Superior temporal gyrus (tissue), 1 donor: ENCODE measurements at regions not wholly inside any gene's neighbourhood (a gene's known extent, or its start where the extent isn't known, plus 50 kb on each side); places are given as distances from the start of the nearest gene placed in this dataset.

Experiments
- DNase-seq: peaks from one replicate; pipeline ENCODE4 v3.0.0-alpha.2; 2016; ENCODE audit errors: extremely low spot score

GRCh38 chr14:104386151-104386841, 193.3 kb upstream of the C14orf180 start:
- no peak for DNase-seq

- DNase-seq: no peak
These were observed 192.2 kb upstream of the C14orf180 start for GRCh38 chr14:104387022-104388010.

GRCh38 chr14:104388011-104388521, 191.5 kb upstream of the C14orf180 start:
- no peak for DNase-seq

- no peak for DNase-seq
These were observed 190.8 kb upstream of the C14orf180 start for GRCh38 chr14:104388541-104389325.

- DNase-seq: no peak
These were observed 190.0 kb upstream of the C14orf180 start for GRCh38 chr14:104389326-104390220.

- no peak for DNase-seq
These were observed 189.2 kb upstream of the C14orf180 start for GRCh38 chr14:104390221-104390931.

GRCh38 chr14:104390941-104391901, 188.3 kb upstream of the C14orf180 start:
- no peak for DNase-seq

DNA sequence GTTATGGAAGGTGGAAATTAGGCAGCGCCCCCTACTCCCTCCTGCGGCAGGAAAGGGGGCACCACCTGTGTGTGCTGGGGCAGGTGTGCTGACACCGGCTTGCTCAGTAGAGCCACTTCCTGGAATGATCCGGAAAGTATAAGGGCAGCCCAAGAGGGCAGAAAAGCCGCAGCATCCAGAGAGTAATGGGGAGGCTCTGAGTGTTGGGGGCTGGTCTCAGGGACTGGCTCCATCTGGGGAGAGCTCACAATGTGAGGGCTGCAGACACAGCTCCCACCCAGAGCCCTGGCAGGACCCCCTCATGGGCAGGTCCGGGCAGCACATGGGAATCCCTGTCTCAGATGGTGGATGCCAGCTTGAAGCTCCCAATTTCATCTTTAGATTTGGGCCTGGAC, 187.6 kb upstream of the C14orf180 start:
- DNase-seq: no peak

DNA sequence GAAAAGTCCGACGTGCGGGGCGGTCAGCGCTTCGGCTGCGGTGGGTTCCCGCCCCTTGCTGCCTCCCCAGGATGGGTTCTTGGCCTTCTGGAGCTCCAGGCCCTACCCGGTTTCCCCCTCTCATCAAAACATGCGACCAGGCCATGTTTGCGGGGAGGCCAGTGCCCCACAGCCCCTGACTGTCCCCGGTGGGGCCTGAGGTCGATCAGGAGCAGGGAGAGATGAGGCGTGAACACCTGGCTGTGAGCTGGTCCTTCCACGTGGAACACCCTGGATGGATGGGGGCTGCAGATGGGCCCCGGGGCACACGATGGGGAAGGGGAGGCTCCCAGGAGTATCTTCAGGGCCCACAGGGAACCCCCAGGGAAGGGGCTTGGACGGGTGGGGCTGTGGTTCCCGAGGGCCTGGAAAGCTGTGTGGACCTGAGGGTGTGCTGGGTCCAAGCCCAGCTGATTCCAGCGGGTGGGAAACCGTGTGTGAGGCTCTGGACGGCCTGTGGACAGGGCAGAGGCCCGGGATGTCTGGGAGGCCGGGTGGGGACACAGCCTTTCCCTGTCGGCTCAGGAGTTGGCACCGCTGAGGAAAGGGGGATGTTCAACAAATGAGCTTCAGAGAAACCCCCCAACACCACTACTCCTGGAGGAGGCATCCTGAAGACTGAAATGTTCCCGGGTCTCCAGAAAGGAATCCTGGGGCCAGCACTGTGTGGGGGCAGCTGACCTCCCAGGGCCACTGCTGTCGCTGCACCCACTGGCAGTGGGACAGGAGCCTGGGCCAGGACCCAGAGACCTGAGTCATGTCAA, 187.0 kb upstream of the C14orf180 start:
- DNase-seq: no peak

DNA sequence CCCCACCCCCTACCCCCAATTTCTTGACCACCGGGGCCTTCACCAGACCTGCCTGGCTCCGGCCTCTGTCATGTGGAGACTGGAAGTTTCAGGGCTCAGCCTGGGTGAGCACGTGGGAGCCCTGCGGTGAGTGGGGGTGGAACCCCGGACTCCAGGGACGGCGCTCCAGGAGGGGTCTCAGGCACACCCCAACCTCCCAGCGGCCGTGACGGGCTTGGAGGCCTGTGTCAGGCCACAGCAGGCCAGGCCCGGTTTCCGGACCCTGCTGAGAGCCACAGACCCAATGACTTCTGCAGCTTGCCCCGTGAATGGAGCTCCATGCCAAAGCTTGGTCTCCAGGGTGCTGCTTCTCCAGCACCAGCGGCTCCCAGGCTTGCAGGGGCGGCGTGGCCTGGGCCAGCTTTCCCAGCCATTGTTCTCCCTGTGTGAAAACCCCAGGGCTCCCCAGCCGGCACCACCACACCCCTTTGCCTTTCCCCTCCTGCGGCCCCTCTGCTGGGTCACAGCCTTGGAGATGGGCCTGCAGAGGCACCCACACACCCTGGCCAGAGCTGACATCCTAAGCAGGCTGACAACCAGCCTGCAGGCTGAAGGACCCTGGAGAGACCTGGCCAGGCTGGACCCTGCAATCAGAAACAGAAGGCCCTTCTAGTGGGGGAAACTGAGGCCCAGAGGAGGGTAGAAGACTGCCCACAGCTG, 186.2 kb upstream of the C14orf180 start:
- no peak for DNase-seq

GRCh38 chr14:104393898-104394381, 185.6 kb upstream of the C14orf180 start:
- DNase-seq: no peak

- no peak for DNase-seq
These were observed 185.1 kb upstream of the C14orf180 start for GRCh38 chr14:104394409-104394851.

- no peak for DNase-seq
These were observed 184.3 kb upstream of the C14orf180 start for GRCh38 chr14:104395276-104395675.

DNA sequence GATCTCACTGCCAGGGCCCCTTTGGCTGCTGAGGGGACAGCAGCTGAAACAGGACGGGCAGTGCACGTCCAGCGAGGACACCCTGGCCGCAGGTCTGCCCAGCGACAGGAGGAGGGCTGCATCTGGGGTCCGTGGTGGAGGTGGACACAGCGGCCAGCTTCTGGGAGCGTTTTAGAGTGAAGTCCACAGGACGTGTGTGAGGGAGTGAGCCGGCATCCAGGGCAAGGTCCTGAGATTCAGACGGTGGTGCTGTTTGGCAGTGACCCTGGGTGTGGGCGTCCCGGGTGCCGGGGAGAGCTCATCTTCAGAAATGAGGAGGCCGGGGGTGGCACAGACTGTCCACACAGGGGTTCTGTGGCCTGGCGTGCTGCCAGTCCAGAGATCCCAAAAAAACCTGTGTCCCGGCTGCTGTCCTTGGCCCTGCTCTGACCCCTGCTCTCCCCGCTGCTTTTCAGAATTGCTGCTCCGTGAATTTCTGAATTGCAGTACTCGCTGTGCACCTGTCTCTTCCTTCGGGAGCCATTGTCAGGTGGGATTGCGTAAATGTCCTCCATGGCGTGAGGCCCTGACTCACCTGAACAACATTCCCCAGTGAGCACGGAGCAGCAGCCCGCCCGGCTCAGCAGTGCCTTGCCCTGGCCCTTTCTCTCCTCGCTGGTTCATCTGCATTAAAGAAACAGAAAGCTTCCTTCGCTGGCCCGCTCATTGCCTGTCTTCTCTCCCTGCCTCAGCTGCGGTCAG, 183.5 kb upstream of the C14orf180 start:
- DNase-seq: no peak

DNA sequence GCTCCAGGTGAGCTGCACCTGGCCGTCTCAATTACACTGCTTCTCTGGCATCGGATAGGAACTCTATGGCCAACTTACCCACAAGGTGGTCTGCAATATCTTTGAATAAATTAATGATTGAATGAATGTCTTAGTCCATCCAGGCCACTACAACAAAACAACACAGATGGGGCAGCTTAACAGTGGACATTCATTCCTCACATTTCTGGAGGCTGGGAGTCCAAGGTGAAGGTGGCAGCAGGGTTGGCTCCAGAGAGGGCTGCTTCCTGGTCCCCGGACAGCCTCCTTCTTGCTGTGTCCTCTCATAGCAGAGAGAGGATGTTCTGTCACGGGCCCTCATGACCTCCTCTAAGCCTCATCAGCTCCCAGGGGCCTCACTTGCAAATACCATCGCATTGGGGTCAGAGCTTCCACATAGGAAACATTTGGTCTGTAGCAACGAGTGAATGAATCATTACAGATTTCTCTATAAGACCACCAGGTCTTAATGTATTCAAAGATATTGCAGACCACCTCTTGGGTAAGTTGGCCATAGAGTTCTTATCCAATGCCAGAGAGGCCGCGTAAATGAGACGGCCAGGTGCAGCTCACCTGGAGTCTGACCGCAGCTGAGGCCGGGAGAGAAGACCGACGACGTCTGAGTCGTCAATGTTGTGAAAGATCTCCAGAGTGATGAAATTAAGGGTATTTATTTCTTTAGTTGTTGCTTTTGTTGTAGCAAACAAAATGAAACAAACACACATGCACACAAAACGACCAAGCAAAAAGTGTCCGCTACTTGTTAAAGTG, 182.7 kb upstream of the C14orf180 start:
- DNase-seq: no peak

DNA sequence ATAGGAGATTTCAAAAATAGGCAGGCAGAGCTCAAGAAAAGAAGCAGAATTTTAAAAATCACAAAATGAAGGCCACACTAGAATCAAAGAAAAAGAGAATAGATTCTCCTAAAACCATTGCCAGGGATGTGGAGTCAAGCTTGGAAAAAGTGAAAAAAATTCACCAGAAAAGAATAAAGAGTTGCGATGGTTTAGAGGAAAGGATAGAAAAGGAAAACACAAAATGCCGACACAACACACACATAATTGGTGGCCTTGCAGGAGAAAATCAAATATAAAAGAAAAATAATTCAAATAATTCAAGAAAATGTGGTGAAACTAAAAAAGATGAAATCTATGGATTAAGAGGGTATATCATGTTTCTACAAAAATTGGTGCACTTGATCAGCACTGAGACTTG, 181.6 kb upstream of the C14orf180 start:
- no peak for DNase-seq
